HG02623 (cell line): ENCODE measurements at regions not wholly inside any gene's neighbourhood (a gene's known extent, or its start where the extent isn't known, plus 50 kb on each side); places are given as distances from the start of the nearest gene placed in this dataset.

Experiments used
- ATAC-seq: cut with Tn5 transposase; IDR thresholded peaks from one replicate; pipeline ENCODE4 v1.9.1; 2021; ENCODE audit warnings: moderate library complexity; ENCODE audit not compliant: unreplicated experiment

DNA sequence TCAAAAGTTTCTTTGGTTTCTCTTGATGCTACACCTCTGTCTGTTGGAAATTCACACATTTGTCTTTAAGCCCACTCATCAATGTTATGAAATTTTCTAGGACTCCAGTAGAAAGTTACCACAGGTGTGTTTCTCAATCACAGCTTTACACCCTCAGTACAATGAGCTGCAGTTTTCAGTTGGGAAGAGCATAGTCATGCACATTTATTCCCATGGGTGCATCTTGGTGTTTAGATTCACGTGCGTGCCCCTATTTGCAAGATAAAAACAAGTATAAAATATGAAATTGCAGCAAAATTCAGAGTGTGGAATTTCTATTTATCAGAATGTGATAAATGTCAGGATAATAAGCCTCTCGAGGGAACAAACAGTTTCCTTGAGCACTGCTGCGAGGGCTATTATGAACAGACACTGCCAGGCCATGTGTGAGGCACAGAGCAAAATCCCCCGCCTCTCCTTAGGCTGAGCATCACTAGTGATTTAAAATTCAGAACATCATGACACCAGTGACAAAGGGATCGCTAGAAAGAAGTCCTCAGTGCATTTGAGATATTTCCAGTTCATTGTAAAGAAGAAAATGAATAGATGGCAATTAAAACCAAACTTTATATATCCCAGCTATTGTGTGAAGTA is 512.2 kb upstream of the TCF4 start:
- no peak for ATAC-seq

DNA sequence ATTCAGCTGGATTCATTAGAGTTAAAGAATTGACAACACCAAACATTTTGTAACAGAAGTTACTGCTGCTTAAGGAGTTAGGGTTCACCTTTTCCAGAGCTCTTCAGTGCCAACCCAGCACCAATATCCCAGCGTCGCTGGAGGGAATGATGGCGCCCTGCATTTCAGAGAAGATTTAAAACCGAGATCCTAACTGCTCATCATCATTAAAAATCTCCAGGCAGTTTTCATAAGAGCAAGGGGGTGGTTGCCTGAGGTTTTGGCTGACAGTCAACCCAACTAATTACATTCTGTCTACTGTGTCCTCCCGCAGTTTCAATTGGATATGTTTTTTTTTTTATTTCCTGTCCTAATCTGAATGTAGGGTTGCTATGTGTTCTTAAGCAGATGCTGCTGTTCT is 509.6 kb upstream of the TCF4 start:
- no peak for ATAC-seq

DNA sequence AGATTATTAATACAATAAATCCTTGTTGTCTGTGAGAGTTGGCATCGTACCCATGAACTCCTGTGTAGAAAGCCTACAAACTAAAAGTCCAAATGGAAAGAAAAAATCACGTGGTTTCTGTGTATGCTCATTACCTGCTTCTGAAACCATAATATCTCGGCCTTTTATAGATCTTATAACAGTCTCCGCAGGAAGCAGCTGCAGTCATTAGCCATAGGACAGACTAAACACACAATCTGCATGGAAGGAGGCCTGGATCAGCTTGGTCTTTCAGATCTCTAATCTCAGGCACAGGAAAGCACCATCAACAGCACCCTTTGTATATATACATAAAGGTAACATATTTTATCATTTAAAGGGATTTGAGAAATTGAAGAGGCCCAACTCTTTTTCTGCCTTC is 508.9 kb upstream of the TCF4 start:
- no peak for ATAC-seq

DNA sequence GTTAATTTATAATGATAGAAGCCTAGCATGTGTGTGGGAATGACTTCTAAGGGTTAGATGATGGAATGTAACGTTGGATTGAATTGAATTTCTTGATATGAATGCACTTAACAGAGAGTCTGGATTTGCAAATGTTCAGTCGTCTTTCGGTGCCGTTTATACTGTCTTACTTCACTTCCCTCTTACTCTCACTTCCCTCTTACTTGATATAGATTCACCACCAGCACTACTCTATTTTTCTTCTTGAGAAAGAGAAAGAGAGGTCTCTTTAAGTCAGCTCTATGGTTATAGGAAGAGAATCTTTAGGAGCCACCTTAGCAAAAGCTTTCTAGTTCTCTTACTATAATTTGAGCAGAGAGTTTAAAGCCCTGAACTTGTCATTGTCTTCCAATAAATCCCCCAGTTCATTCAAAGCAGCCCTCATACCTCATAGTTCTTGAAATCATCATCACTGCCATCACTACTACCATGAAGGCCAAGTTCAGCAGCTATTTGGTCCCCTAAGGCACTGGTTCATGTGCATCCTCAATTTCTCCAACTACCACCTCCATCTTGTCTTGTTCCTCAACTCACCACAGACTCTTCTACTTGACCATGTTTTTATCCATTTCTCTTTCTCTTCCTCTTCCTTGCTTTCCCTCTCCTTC is 501.7 kb upstream of the TCF4 start:
- no peak for ATAC-seq

DNA sequence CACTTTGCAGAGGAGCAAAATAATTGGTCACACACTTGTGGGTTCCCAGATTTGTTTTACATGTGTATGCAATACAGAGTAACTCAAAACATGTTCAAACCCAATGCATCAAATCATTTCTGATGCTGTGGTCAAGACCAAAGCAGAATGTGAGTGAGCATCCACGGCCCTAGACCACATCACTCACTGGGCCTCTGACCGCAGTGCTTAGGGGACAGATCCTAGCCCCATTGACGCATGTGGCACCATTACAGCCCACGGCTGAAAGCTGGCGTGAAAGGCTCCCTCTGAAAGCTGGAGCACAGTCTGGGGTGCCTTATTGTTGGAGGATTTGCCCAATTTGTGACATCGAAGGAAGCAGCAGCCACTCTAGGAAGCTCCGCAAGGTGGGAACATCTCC is 498.8 kb upstream of the TCF4 start:
- ATAC-seq: no peak

DNA sequence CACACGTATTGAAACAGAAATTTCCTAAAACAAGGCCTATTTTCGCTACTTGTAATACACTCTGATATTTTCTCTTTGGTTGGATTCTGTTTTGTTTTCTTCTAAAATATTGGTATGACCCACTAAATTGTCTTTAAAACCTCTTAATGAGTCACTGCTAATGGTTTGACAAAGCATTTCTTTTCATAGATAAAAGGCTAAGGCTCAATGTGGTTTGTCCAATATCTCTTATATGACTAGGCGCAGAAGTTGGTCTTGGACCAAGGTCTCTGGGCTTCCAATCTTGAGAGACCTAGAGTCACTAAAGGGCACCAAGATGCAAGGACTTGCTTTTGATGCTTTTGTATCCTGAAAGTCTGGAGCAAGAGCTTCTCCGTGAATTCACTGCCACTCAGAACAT is 498.2 kb upstream of the TCF4 start:
- no peak for ATAC-seq

DNA sequence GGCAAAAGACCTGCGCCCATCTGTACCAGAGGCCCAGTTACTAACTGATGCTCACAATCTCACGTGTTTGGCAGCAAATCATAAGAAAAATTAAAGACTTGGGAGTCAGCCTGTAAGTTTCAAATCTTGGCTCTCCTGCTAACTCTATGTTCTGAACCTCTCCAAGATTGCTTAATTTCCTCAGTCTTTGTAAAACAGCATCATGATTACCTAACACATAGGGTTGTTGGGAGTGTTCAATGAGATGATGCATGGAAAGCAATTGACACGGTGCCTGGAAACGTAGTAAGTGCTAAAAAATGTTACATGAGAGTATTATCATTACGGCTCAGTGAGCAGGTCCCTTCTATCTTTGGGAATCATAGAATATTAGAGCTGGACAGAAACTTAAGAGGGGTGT is 497.6 kb upstream of the TCF4 start:
- no peak for ATAC-seq

DNA sequence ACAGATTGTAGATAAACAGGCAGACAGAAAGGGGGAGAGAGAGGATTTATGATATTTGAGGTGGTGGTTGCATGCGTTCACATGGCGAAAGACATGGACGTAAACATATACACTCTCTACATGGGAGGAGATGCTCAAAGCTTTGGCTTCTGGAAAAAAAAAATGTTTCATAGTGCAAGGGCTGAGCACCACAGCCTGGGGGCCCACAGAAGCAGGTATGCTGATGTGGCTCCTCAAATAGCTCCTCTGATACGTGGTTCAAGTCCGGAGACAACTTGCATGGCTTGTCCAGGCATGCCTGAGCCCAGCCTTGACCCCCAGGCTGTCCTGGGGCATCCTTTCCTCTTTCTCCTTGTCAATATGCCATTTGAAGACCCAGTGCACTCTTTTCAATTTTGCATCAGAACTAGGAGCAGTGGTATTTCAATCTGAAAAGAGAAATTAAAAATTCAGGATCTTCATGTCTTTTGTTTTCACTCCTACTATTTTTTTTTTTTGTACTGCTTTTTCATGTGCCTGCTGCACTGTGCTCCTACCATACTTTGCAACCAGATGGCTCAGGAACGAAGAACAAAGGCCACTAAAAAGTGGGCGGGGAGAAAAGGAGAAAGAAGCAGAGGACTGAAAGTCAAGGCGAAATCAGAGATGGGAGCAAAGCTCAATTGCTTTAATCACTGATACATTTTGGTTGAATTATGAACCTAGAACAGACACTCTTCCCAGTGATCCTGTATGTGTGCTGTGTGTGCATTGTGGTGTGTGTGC is 495.7 kb upstream of the TCF4 start:
- no peak for ATAC-seq

DNA sequence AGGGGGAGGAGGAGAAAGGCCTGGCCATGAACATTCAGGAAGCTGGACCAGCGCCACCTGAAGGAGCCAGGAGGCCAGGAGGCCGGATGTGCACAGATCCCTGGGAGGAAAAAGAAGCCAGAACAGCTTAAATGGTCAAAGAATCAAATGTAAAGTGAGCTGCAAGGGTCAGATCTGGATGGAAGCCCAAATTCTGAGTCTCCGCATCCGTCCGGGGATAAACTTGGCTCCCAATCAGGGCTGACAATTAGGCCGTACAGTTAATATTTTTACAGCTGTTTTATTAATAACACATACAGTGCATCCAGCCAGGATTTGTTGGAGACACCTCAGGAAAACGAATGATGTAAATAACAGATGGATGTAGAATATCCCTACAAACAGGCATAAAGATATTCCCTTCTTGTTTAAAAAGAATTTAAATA is 495.1 kb upstream of the TCF4 start:
- ATAC-seq: no peak

DNA sequence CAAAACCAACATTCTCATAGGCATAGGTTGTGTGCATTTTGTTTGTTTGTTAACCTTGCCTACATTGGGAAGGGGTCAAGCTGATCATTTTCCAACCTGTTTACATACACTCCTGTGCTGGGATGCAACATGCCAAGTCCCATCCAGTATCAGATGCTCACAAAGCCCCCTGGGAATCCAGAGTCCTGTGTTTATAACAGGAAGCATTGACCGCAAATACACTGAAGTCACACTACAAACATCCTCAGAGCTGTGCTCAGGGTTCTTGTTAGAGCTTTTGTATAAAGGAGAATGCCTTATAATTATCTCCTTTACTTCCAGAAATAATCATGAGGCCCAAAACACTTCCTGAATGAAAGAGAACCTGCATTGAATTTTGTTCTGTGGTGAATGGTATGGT is 488.7 kb upstream of the TCF4 start:
- ATAC-seq: no peak

DNA sequence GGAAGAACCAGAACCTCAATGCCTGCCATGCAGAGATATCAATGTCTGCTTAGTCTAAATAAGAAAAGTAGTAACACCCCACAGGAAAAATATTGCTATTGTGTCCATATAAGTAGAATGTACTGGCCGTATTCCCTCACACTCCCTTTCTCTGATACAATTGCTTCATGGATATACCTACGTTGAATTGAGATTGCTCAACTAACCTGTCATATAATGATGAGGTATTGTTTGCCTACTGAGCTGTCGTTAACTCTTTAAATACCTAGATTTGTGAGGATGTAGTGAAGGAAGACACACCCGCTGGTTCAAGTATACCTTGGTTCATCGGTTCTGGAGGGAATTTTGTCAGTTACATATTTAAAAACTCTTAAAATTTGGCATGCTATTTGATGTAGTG is 480.7 kb upstream of the TCF4 start:
- ATAC-seq: no peak

DNA sequence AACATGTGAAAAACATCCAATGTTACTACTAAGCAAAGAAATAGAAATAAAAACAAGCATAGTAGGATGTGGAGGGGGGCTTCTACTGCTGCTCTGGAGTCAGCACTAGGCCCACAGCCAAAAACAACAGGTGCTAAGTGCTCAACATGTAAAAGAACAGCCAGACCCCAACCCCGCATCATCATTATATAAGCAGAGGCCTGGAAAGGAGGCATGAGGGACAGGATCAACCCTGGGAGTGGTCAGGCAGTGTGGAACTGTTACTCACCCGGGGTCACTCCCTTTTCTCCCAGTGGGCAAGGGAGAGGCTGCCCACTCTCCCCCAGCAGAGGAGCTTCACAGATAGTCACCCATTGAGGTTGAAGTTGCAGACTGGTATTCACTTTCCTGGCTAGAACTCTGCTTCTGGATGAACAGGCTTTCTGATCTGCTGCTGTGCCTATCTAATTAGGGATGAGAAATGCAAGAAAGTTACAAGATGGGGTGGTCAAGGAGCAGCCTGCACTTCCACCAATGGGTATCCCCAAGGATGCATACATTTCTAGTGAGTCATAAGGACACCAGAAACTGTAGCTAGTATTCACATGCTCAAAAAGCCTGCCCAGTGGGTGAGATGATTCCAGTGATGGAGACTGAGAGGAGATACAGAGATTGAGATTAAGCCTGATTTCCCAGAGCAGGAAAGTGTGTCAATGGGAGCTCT is 480.1 kb upstream of the TCF4 start:
- ATAC-seq: no peak

DNA sequence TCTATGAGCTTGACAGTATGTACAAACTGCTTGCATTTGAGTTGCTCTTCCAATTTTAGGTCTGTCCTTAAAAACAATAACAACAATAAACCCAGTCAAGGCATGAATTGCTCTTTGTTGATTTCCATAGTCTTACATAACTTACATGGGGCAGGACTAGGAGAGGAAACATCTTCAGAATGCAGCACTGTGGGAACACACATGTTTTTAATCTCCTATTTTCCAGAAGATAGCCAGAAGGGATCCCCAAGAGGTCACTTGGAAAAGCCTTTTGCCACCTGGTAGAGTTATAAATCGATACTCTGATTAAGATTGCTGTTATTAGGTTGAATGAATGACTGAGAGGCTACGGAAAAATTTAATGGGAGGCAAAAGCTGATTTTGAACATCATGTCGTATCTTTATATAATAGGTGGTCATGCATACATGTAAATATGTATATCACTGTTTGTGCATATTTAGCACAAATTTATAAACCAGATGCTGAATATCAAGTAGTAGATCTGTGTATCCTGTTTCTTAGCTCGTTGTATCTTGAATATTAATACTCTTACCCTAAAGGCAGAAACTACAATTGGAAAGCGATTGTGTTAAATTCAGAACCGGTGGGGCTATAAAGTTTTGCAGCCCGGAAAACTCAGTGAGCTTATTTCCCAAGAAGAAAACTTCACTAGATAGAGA is 479.4 kb upstream of the TCF4 start:
- ATAC-seq: no peak

DNA sequence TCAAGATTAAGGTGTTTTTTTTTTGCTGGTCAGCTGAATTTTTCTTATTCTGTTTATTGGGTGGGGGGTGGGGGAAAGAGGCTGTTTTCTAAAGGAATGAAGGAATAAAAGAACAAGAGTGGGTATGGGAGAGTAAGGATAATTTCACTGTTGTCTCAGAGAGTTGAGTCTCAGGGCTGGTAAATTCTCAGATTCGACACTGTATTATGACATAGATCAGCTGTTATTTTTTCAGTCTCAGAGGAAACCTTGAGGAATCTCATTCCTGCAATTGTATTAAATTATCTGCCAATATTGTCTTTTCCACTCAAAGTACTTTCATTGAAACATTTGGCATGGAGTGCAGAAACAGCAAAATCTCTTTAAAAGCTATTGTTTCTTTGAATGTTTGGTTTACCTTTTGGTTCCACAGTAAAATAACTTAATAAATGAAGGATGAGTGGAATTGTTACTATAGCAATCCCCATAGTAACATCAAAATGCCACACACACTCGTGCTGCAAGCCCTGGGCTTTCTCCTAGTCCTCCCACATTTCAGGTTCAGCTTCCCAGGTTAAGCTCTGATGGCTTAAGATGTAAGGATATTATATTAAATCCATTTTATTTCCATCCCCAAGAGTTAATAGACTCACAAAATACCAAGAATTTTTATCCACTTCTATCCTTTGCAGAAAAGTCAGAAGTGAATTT is 478.7 kb upstream of the TCF4 start:
- ATAC-seq: no peak

DNA sequence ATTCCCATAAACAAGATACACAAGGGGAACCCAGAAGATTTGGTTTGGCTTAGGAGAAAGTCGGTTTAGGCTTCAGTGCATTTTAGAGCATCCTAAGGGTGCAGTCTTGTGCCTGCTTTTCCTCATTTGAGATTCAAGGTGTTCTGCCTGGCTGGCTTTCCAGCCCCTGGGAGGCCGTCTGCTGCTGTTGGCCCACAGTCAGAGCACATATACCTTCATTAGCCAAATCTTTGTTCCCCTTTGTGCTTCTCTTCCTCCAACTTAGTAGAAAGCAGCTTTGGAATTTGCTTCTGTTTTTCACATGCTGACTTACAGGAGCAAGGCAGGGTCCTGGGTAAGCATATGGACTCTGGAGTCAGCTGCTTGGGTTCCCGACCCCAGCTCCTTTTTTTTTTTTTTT is 477.1 kb upstream of the TCF4 start:
- no peak for ATAC-seq

DNA sequence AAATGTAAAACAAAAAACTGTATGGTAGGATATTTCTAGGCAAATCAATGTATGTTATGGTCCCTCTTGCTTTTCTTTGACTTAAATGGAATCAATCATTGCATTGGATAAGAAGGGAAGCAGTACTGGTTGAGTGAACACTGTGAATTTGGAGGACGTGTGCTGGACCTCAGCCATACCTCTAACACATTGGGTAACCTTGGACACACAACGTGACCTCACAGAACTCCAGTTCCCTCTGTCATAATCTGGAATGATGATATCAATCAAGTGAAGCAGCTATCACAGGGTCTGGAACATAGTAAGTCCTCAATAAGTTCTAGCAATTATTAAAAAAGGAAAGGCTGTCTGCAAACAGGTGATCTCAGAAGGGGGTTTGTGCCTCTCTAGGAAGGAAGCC is 474.9 kb upstream of the TCF4 start:
- no peak for ATAC-seq

DNA sequence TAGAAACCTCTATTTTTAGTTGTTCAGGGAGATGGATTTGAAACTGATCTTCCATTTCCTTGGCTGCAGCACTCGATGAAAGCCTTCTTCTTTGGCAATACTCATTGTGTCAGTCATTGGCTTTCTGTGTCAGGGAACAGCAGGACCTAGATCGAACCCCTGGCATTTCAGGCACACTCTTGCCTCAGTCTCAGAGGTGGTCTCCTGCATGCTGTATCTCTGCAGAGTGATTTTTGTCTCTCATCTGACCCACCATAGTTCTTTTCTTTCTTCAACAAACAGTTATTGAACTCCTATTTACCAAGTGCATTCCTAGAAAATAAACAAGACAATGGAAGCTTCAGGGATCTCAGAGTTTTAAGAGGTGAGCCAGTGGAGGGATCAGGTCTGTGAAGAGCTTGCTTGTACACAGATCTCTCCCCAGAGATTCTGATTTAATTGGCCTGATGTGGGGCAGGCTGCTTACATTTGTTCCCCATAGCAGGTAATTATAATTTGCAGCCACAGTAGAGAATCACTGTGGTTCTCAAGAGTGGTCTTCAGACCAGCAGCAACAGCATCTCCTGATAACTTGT is 473.1 kb upstream of the TCF4 start:
- no peak for ATAC-seq

DNA sequence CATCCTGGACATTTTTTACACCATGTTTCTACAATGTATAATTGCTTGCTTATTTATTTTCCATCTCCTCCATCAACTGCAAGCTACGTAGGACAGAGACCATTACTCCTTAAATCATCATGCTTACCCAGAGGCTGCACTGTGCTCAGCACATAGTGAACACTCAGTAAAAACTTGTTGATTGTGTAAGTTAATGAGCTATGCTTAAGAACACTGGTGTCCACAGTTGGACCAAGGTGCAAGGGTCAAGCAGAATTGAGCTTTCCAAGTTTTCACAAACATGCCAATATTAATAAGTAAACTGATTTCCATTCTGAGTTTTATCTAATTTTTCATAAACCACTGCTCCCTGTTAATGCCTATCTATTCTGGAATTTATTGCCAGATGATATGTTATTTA is 464.2 kb upstream of the TCF4 start:
- no peak for ATAC-seq

DNA sequence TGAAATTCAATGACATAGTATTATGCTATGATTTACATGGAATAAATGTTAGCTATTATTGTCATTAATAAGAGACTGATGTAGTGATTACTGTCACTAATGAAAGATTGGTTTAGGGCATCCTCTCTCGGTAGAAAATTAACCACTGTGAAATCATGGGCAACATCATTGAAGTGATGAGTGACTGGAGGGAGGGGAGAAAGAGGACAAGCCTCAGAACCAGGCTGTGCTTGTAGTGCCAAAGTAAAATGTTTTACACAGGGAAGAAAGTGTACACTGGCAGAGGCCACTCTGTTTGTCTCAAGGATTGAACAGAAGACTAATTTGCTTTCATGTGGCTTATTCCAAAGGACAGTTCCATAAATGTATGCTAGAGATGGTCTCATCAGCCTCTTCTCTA is 456.2 kb upstream of the TCF4 start:
- ATAC-seq: no peak

DNA sequence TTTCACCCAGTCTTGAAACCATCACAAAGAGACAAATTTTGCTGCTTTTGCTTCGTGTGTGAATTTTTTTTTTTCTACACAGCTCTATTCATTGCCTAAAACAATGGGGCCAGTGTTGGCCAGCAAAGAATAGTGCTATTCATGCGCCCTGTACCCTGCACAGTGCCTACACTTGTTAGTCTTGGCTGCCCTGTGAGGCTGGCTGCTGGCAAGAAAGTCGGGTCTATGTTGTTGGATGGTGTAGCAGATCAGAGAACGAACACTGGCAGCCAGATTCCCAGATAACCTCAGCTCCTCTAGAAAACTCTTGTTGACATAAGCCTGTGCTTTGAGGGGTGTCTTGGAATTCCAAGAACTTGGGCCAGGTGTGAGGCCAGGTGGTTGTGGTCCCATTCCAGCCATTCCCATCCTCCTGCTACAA is 455.7 kb upstream of the TCF4 start:
- ATAC-seq: no peak
